HCT116 (cell line): ENCODE measurements at regions not wholly inside any gene's neighbourhood (a gene's known extent, or its start where the extent isn't known, plus 50 kb on each side); places are given as distances from the start of the nearest gene placed in this dataset.

Experiments used
- EGR1 ChIP-seq: IDR thresholded peaks from 2 replicates; pipeline ENCODE4 v1.6.1; 2012; ENCODE audit warnings: low read depth
- EZH2 ChIP-seq: fragments of 200-600 bp; sonication (generic); IDR thresholded peaks from 2 replicates; pipeline ENCODE4 v1.6.1; 2017; ENCODE audit warnings: antibody characterized with exemption, mixed run types
- EZH2phosphoT487 ChIP-seq: fragments of 200-600 bp; IDR thresholded peaks from 2 replicates; pipeline ENCODE4 v1.6.1; 2018; ENCODE audit warnings: antibody characterized with exemption, borderline replicate concordance
- FOSL1 ChIP-seq: IDR thresholded peaks from 2 replicates; pipeline ENCODE4 v1.6.1; 2012; ENCODE audit warnings: low read depth
- MAX ChIP-seq: IDR thresholded peaks from 2 replicates; pipeline ENCODE4 v1.6.1; 2012
- POLR2A ChIP-seq: IDR thresholded peaks from 2 replicates; pipeline ENCODE4 v1.7.0; 2011; ENCODE audit warnings: borderline replicate concordance; ENCODE audit not compliant: insufficient read depth, insufficient read length; ENCODE audit errors: extremely low read depth
- POLR2AphosphoS5 ChIP-seq: IDR thresholded peaks from 2 replicates; pipeline ENCODE4 v1.6.1; 2011; ENCODE audit warnings: mild to moderate bottlenecking, low read depth, low read length, moderate library complexity
- RAD21 ChIP-seq: IDR thresholded peaks from 2 replicates; pipeline ENCODE4 v1.6.1; 2012; ENCODE audit warnings: low read depth, mild to moderate bottlenecking
- SIN3A ChIP-seq: IDR thresholded peaks from 2 replicates; pipeline ENCODE4 v1.6.1; 2012; ENCODE audit warnings: low read depth
- SRF ChIP-seq: IDR thresholded peaks from 2 replicates; pipeline ENCODE4 v1.6.1; 2012; ENCODE audit warnings: low read depth
- ZBTB33 ChIP-seq: IDR thresholded peaks from 2 replicates; pipeline ENCODE4 v1.6.1; 2011; ENCODE audit warnings: mild to moderate bottlenecking, low read length, moderate library complexity; ENCODE audit not compliant: insufficient replicate concordance; ENCODE audit errors: extremely low read depth
- ZNF274 ChIP-seq: fragments of 200-500 bp; sonication (Bioruptor generic); IDR thresholded peaks from 2 replicates; pipeline ENCODE4 v1.6.1; 2014; ENCODE audit warnings: mild to moderate bottlenecking, low read depth, low read length, inconsistent platforms
- TF ChIP-seq, protein P1 (sequence below), 3 experiments: fragments of 200-600 bp in 1 of 3; sonication (generic) in 1 of 3; IDR thresholded peaks in 2 of 3; conservative IDR thresholded peaks in 1 of 3; 2 replicates each; pipeline ENCODE4 v1.5.1; 2012 to 2017; ENCODE audit warnings: low read depth in 2 of 3, low read length in 2 of 3, antibody characterized with exemption in 1 of 3, borderline replicate concordance in 1 of 3, control low read depth in 1 of 3, mild to moderate bottlenecking in 1 of 3, mixed read lengths in 1 of 3, mixed run types in 1 of 3, moderate library complexity in 1 of 3; ENCODE audit not compliant: insufficient read depth in 1 of 3

- TF ChIP-seq, protein P1, sequence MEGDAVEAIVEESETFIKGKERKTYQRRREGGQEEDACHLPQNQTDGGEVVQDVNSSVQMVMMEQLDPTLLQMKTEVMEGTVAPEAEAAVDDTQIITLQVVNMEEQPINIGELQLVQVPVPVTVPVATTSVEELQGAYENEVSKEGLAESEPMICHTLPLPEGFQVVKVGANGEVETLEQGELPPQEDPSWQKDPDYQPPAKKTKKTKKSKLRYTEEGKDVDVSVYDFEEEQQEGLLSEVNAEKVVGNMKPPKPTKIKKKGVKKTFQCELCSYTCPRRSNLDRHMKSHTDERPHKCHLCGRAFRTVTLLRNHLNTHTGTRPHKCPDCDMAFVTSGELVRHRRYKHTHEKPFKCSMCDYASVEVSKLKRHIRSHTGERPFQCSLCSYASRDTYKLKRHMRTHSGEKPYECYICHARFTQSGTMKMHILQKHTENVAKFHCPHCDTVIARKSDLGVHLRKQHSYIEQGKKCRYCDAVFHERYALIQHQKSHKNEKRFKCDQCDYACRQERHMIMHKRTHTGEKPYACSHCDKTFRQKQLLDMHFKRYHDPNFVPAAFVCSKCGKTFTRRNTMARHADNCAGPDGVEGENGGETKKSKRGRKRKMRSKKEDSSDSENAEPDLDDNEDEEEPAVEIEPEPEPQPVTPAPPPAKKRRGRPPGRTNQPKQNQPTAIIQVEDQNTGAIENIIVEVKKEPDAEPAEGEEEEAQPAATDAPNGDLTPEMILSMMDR (IDR thresholded peaks at IDR 0.05 in 2 of 3, conservative IDR thresholded peaks at IDR 0.05 in 1 of 3; ENCODE audit: borderline replicate concordance in 1 of 3, insufficient read depth in 1 of 3, low read depth in 2 of 3, low read length in 2 of 3): no peak
- TF ChIP-seq MAX: no peak
- no peak for TF ChIP-seq SRF
- TF ChIP-seq ZBTB33: no peak
- TF ChIP-seq RAD21: no peak
- TF ChIP-seq EZH2: no peak
- TF ChIP-seq FOSL1: no peak
- TF ChIP-seq EGR1: no peak
- no peak for TF ChIP-seq POLR2A
- no peak for TF ChIP-seq EZH2phosphoT487
- no peak for TF ChIP-seq POLR2AphosphoS5
- no peak for TF ChIP-seq SIN3A
- no peak for TF ChIP-seq ZNF274
These were observed 466.9 kb downstream of the SOX2 start for GRCh38 chr3:182178488-182179200.
